GM23248 (cell line): ENCODE measurements at regions not wholly inside any gene's neighbourhood (a gene's known extent, or its start where the extent isn't known, plus 50 kb on each side); places are given as distances from the start of the nearest gene placed in this dataset.
"Not testable (repeated sequence)": the region's sequence is repeated elsewhere in the genome, so short reads cannot be mapped to it uniquely, and the experiment has no call there.

ENCODE experiments used
- EZH2 ChIP-seq: fragments of 200-600 bp; sonication (generic); IDR thresholded peaks from 2 replicates; pipeline ENCODE4 v1.6.1; 2018; ENCODE audit warnings: antibody characterized with exemption, mild to moderate bottlenecking; ENCODE audit not compliant: insufficient read depth, poor library complexity, severe bottlenecking
- EZH2phosphoT487 ChIP-seq: fragments of 200-600 bp; sonication (generic); IDR thresholded peaks from 2 replicates; pipeline ENCODE4 v1.6.1; 2018; ENCODE audit warnings: antibody characterized with exemption, moderate library complexity, mild to moderate bottlenecking, low read depth; ENCODE audit not compliant: insufficient read depth

DNA sequence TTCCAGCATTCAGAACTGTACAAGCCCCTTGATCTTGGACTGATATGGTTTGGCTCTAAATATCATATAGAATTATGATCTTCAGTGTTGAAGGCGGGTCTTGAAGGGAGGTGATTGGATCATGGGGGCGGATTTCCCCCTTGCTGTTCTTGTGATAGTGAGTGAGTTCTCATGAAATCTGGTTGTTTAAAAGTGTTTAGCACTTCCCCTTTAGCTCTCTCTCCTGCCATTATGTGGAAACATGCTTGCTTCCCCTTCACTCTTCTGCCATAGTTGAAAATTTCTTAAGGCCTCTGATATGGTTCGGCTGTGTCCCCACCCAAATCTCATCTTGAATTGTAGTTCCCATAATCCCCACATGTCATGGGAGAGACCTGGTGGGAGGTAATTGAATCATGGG is 305.3 kb upstream of the CYRIA start:
- TF ChIP-seq EZH2phosphoT487, EZH2: not testable (repeated sequence)
